ENCODE measurements at regions not wholly inside any gene's neighbourhood (a gene's known extent, or its start where the extent isn't known, plus 50 kb on each side); places are given as distances from the start of the nearest gene placed in this dataset.
A peak's percentile ranks its signal among the peaks of the same experiment; 100 is the strongest.

DNA sequence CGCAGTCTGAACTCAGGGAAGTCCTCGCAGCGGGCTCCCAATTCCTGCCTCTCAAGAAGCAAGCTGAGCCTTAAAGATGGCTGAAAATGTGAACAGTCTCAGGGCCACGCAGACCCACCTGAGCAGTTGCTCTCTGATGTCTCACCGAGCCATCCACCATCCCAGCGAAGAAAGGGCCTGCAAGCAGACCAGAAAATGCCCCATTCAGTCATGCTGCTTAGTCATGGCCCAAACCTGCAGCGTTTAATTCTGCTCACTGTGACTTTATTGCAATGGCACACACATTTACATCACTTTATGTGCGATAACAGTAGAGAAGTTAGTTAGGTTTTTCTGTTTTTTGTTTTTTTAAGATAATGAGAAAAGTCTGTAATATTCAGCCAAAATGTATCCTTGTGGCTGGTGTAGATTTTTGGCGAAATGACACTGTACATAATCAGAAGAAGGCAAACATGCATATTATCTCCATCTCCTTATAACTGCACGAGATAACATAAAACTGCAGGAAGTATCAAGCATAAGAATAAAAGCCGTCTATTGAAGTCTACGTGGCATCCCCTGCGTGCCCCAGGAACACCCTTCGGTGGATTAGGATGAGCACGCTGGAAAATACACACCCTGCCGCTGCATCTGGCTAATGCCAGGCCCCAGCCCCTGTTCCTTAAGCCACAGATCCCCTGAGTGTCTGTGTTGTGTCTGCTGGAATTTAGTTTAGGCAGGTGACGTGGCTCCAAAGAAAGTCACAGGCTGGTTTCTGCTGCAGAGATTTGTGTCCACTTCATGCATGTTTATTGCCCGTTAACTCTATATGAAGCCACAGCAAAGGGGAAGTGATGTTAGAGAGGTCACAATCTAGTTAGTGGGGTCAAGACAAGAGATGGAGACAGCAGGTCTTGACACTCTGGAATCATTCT is 119.8 kb upstream of the IRF2BP2 start:
- H3K4me1 ChIP-seq (ENCODE audit: control extremely low read depth in 1 of 4, control insufficient read depth in 4 of 4, insufficient read depth in 4 of 4, low read length in 3 of 4) = peaks cover 24 to 78% (median 74%) of the 10 kb centered on the region in 4 experiments
- H3K27ac ChIP-seq (ENCODE audit: insufficient read depth in 1 of 2, low read depth in 1 of 2, low read length in 2 of 2, poor library complexity in 1 of 2, severe bottlenecking in 2 of 2) = no peak overlapping the region
- H3K4me3 ChIP-seq (ENCODE audit: control insufficient read depth in 1 of 7, extremely low read depth in 1 of 7, insufficient read depth in 4 of 7, low read depth in 2 of 7, low read length in 6 of 7) = no peak overlapping the region
- CTCF ChIA-PET = interaction anchor here (0.9 to 2.4 kb wide), 5 partner anchors 22 to 244 kb away, joined by 3 to 9 read pairs (median 3); no protein-coding TSS in a partner anchor
- no peaks in the 10 kb centered on the region for H3K9me3 ChIP-seq (ENCODE audit: control extremely low read depth in 1 of 5, control insufficient read depth in 4 of 5, insufficient read depth in 2 of 5, low read depth in 1 of 5, low read length in 4 of 5)
- 85% methylated on average over 15 of the region's 18 CpGs for WGBS (ENCODE audit: insufficient coverage)
- POLR2A ChIA-PET = interaction anchor here (0.6 kb wide), 1 partner anchor 184 kb away, joined by 3 read pairs; no protein-coding TSS in a partner anchor
- DNase-seq = peak in 2 of 3 donors; percentile 41 to 62
- no peaks in the 10 kb centered on the region for H3K27me3 ChIP-seq (replicated peaks in 2 of 5; ENCODE audit: control insufficient read depth in 4 of 5, insufficient read depth in 5 of 5, low read length in 4 of 5)
- no peaks in the 10 kb centered on the region for H3K36me3 ChIP-seq (ENCODE audit: control insufficient read depth in 4 of 4, insufficient read depth in 4 of 4, low read length in 3 of 4)

DNA sequence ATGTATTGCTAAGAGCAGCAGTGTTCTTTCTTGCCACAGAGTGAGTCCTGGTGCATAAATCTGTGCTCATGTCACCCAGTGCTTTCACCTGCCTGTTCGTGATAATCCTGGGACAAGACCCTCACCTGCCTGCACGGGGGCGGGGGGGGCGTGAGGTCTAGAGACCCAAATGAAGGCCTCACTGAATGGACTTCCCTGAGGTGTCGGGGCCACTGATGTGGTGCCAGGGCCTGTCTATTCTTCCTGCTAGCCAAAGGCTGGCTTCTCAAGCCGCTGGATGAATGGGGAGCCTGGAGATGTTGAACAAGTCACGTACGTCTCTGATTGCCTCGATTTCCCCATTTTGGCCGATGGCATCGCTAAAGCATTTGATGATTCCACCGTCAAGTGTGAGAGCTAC is 118.8 kb upstream of the IRF2BP2 start:
- ChIA-PET CTCF (interaction anchor here (0.8 to 2.4 kb wide), 6 partner anchors 10 to 146 kb away, joined by 3 to 9 read pairs (median 3); no protein-coding TSS in a partner anchor), POLR2A (no interaction called here)
- H3K9me3 ChIP-seq (ENCODE audit: control extremely low read depth in 1 of 5, control insufficient read depth in 4 of 5, insufficient read depth in 2 of 5, low read depth in 1 of 5, low read length in 4 of 5) = no peaks in the 10 kb centered on the region
- peaks cover 24 to 89% (median 85%) of the 10 kb centered on the region in 4 experiments for H3K4me1 ChIP-seq (ENCODE audit: control extremely low read depth in 1 of 4, control insufficient read depth in 4 of 4, insufficient read depth in 4 of 4, low read length in 3 of 4)
- peak overlapping the region in 1 of 2 experiments; percentile 65 for H3K27ac ChIP-seq (ENCODE audit: insufficient read depth in 1 of 2, low read depth in 1 of 2, low read length in 2 of 2, poor library complexity in 1 of 2, severe bottlenecking in 2 of 2)
- H3K36me3 ChIP-seq (ENCODE audit: control insufficient read depth in 4 of 4, insufficient read depth in 4 of 4, low read length in 3 of 4) = no peaks in the 10 kb centered on the region
- no peaks in the 10 kb centered on the region for H3K27me3 ChIP-seq (replicated peaks in 2 of 5; ENCODE audit: control insufficient read depth in 4 of 5, insufficient read depth in 5 of 5, low read length in 4 of 5)
- DNase-seq = no peak
- no peak overlapping the region for H3K4me3 ChIP-seq (ENCODE audit: control insufficient read depth in 1 of 7, extremely low read depth in 1 of 7, insufficient read depth in 4 of 7, low read depth in 2 of 7, low read length in 6 of 7)
- WGBS (ENCODE audit: insufficient coverage) = 96% methylated on average over 10 of the region's 12 CpGs

- Histone ChIP-seq H3K36me3 (ENCODE audit: control insufficient read depth in 4 of 4, insufficient read depth in 4 of 4, low read length in 3 of 4) (no peaks in the 10 kb centered on the region), H3K27me3 (replicated peaks in 2 of 5; ENCODE audit: control insufficient read depth in 4 of 5, insufficient read depth in 5 of 5, low read length in 4 of 5) (no peaks in the 10 kb centered on the region), H3K27ac (ENCODE audit: insufficient read depth in 1 of 2, low read depth in 1 of 2, low read length in 2 of 2, poor library complexity in 1 of 2, severe bottlenecking in 2 of 2) (peak overlapping the region; percentile 40 to 100), H3K4me3 (ENCODE audit: control insufficient read depth in 1 of 7, extremely low read depth in 1 of 7, insufficient read depth in 4 of 7, low read depth in 2 of 7, low read length in 6 of 7) (no peak overlapping the region), H3K9me3 (ENCODE audit: control extremely low read depth in 1 of 5, control insufficient read depth in 4 of 5, insufficient read depth in 2 of 5, low read depth in 1 of 5, low read length in 4 of 5) (no peaks in the 10 kb centered on the region), H3K4me1 (ENCODE audit: control extremely low read depth in 1 of 4, control insufficient read depth in 4 of 4, insufficient read depth in 4 of 4, low read length in 3 of 4) (peaks cover 28 to 99% (median 96%) of the 10 kb centered on the region in 4 experiments)
- WGBS (ENCODE audit: insufficient coverage) = 83% methylated on average over 5 of the region's 8 CpGs
- ChIA-PET POLR2A (interaction anchor here (6.6 kb wide), 1 partner anchor 116 kb away, joined by 117 read pairs; the partner anchor contains the start of gene IRF2BP2), CTCF (interaction anchor here (0.7 to 6.0 kb wide), 15 partner anchors 12 to 256 kb away, joined by 3 to 52 read pairs (median 3); no protein-coding TSS in a partner anchor)
- DNase-seq = peak in 2 of 3 donors; percentile 55 to 62
These were observed 117.3 kb upstream of the IRF2BP2 start for GRCh38 chr1:234727018-234727940.

GRCh38 chr1:234726359-234726943 is 116.5 kb upstream of the IRF2BP2 start:
- Histone ChIP-seq H3K27ac (ENCODE audit: insufficient read depth in 1 of 2, low read depth in 1 of 2, low read length in 2 of 2, poor library complexity in 1 of 2, severe bottlenecking in 2 of 2) (peak overlapping the region; percentile 100), H3K4me3 (ENCODE audit: control insufficient read depth in 1 of 7, extremely low read depth in 1 of 7, insufficient read depth in 4 of 7, low read depth in 2 of 7, low read length in 6 of 7) (peak overlapping the region in 1 of 7 experiments; percentile 1), H3K9me3 (ENCODE audit: control extremely low read depth in 1 of 5, control insufficient read depth in 4 of 5, insufficient read depth in 2 of 5, low read depth in 1 of 5, low read length in 4 of 5) (no peaks in the 10 kb centered on the region), H3K4me1 (ENCODE audit: control extremely low read depth in 1 of 4, control insufficient read depth in 4 of 4, insufficient read depth in 4 of 4, low read length in 3 of 4) (peaks cover 30 to 99% (median 97%) of the 10 kb centered on the region in 4 experiments), H3K27me3 (replicated peaks in 2 of 5; ENCODE audit: control insufficient read depth in 4 of 5, insufficient read depth in 5 of 5, low read length in 4 of 5) (no peaks in the 10 kb centered on the region), H3K36me3 (ENCODE audit: control insufficient read depth in 4 of 4, insufficient read depth in 4 of 4, low read length in 3 of 4) (no peaks in the 10 kb centered on the region)
- no peak for DNase-seq
- WGBS (ENCODE audit: insufficient coverage) = 100% methylated on average over 3 of the region's 12 CpGs
- ChIA-PET CTCF (interaction anchor here (0.8 to 6.0 kb wide), 7 partner anchors 44 to 148 kb away, joined by 3 to 52 read pairs (median 6); partner anchors contain the start of gene IRF2BP2), POLR2A (interaction anchor here (3.8 to 6.6 kb wide), 2 partner anchors 46 to 115 kb away, joined by 44 to 117 read pairs; partner anchors contain the start of gene IRF2BP2)

- peaks cover 24 to 99% (median 97%) of the 10 kb centered on the region in 4 experiments for H3K4me1 ChIP-seq (ENCODE audit: control extremely low read depth in 1 of 4, control insufficient read depth in 4 of 4, insufficient read depth in 4 of 4, low read length in 3 of 4)
- no peaks in the 10 kb centered on the region for H3K27me3 ChIP-seq (replicated peaks in 2 of 5; ENCODE audit: control insufficient read depth in 4 of 5, insufficient read depth in 5 of 5, low read length in 4 of 5)
- DNase-seq = peak; percentile 19 to 72 (median 62)
- ChIA-PET CTCF (interaction anchor here (0.8 to 6.0 kb wide), 13 partner anchors 10 to 358 kb away, joined by 3 to 52 read pairs (median 4); partner anchors contain the start of gene IRF2BP2), POLR2A (interaction anchor here (0.6 to 6.6 kb wide), 5 partner anchors 24 to 228 kb away, joined by 3 to 117 read pairs (median 7); partner anchors contain the start of gene IRF2BP2)
- peak overlapping the region; percentile 100 for H3K27ac ChIP-seq (ENCODE audit: insufficient read depth in 1 of 2, low read depth in 1 of 2, low read length in 2 of 2, poor library complexity in 1 of 2, severe bottlenecking in 2 of 2)
- H3K4me3 ChIP-seq (ENCODE audit: control insufficient read depth in 1 of 7, extremely low read depth in 1 of 7, insufficient read depth in 4 of 7, low read depth in 2 of 7, low read length in 6 of 7) = peak overlapping the region in 2 of 7 experiments; percentile 51 to 57
- WGBS (ENCODE audit: insufficient coverage) = 21% methylated on average over 7 of the region's 12 CpGs
- H3K9me3 ChIP-seq (ENCODE audit: control extremely low read depth in 1 of 5, control insufficient read depth in 4 of 5, insufficient read depth in 2 of 5, low read depth in 1 of 5, low read length in 4 of 5) = no peaks in the 10 kb centered on the region
- no peaks in the 10 kb centered on the region for H3K36me3 ChIP-seq (ENCODE audit: control insufficient read depth in 4 of 4, insufficient read depth in 4 of 4, low read length in 3 of 4)
These were observed 115.5 kb upstream of the IRF2BP2 start for GRCh38 chr1:234725177-234726132.
